Lower lobe of right lung (tissue), 2 donors: ENCODE measurements at regions not wholly inside any gene's neighbourhood (a gene's known extent, or its start where the extent isn't known, plus 50 kb on each side); places are given as distances from the start of the nearest gene placed in this dataset.

ENCODE experiments used
- ATAC-seq, 2 donors: fragments of 200-7000 bp; cut with Tn5 transposase; one replicate each; pipeline ENCODE4 v1.9.1; 2020 to 2022; ENCODE audit warnings: mild to moderate bottlenecking in 2 of 2, moderate library complexity in 2 of 2
- DNase-seq: peaks from one replicate; pipeline ENCODE4 v3.0.0-alpha.2; 2020
- H3K27ac ChIP-seq: fragments of 200-600 bp; one replicate; pipeline ENCODE4 v1.8.0; 2022
- H3K27me3 ChIP-seq: fragments of 200-600 bp; one replicate; pipeline ENCODE4 v1.8.0; 2022; ENCODE audit warnings: low read depth
- H3K36me3 ChIP-seq: fragments of 200-600 bp; one replicate; pipeline ENCODE4 v1.8.0; 2022; ENCODE audit warnings: mild to moderate bottlenecking
- H3K4me1 ChIP-seq: fragments of 200-600 bp; one replicate; pipeline ENCODE4 v1.8.0; 2022
- H3K4me3 ChIP-seq: fragments of 200-600 bp; one replicate; pipeline ENCODE4 v1.8.0; 2022; ENCODE audit warnings: mild to moderate bottlenecking
- H3K9me3 ChIP-seq: fragments of 200-600 bp; one replicate; pipeline ENCODE4 v1.8.0; 2022
- intact Hi-C: fragments of 100-400 bp; cut with DNase I; formaldehyde crosslinking; loops from one replicate; pipeline ENCODE4 v1.11.0; 2022
- TF ChIP-seq, protein P1 (sequence below): fragments of 200-600 bp; IDR thresholded peaks from one replicate; pipeline ENCODE4 v1.8.0; 2022; ENCODE audit warnings: antibody characterized with exemption, mild to moderate bottlenecking
- donor health status: DM: no; HTN: yes; CAD: no; lungs with severe emphysema.

- Histone ChIP-seq H3K9me3 (no peaks in the 10 kb centered on the region), H3K27ac (no peak overlapping the region), H3K27me3 (peaks cover 22% of the 10 kb centered on the region), H3K4me3 (no peak overlapping the region), H3K36me3 (no peaks in the 10 kb centered on the region), H3K4me1 (peaks cover 12% of the 10 kb centered on the region)
- TF ChIP-seq, protein P1, sequence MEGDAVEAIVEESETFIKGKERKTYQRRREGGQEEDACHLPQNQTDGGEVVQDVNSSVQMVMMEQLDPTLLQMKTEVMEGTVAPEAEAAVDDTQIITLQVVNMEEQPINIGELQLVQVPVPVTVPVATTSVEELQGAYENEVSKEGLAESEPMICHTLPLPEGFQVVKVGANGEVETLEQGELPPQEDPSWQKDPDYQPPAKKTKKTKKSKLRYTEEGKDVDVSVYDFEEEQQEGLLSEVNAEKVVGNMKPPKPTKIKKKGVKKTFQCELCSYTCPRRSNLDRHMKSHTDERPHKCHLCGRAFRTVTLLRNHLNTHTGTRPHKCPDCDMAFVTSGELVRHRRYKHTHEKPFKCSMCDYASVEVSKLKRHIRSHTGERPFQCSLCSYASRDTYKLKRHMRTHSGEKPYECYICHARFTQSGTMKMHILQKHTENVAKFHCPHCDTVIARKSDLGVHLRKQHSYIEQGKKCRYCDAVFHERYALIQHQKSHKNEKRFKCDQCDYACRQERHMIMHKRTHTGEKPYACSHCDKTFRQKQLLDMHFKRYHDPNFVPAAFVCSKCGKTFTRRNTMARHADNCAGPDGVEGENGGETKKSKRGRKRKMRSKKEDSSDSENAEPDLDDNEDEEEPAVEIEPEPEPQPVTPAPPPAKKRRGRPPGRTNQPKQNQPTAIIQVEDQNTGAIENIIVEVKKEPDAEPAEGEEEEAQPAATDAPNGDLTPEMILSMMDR = no peak
- ATAC-seq (no peak), DNase-seq (no peak)
- intact Hi-C loops = no loop called here
These were observed 138.1 kb upstream of the ZNF92 start for GRCh38 chr7:65235586-65235985.

DNA sequence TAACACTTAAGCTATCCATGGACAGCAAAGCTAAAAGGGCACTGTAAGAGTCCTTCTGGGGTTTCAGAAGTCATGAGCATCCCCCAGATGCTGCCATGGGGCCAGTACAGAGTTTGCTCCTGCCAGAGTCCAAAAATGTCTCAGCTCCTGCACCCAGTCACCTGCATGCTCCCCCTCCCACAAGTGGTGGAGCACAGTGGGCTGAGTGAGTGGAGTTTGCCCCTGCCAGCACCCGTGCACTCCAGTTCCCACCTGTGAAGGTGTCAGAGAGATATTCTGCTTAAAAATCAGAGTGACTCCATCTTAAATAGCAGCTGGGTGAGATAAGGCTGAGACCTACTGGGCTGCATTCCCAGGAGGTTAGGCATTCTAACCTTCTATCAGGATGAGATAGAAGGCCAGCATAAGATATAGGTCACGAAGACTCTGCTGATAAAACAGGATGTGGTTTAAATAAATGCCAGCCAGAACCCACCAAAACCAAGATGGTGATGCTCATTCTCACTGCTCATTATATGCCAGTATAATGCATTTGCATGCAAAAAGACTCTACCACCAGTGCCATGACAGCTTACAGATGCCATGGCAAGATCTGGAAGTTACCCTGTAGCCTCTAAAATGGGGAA lies 140.1 kb upstream of the ZNF92 start:
- H3K27me3 ChIP-seq = peaks cover 5% of the 10 kb centered on the region
- no peaks in the 10 kb centered on the region for H3K36me3 ChIP-seq
- no peak overlapping the region for H3K27ac ChIP-seq
- intact Hi-C loops = no loop called here
- H3K4me3 ChIP-seq = no peak overlapping the region
- DNase-seq (no peak), ATAC-seq (no peak)
- no peaks in the 10 kb centered on the region for H3K9me3 ChIP-seq
- TF ChIP-seq, protein P1 = no peak
- no peaks in the 10 kb centered on the region for H3K4me1 ChIP-seq

DNA sequence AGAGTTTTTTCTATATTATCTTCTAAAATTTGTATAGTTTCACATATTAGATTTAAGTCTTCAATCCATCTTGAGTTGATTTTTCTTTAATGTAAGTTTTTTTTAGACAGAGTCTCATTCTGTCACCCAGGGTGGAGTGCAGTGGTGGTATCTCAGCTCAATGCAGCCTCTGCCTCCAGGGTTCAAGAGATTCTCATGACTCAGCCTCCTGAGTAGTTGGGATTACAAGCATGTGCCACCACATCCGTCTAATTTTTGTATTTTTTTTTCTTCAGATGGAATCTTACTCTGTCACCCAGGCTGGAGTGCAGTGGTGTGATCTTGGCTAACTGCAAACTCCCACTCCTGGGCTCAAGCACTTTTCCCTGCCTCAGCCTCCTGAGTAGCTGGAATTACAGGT lies 143.4 kb upstream of the ZNF92 start:
- Histone ChIP-seq H3K4me1 (no peaks in the 10 kb centered on the region), H3K9me3 (no peaks in the 10 kb centered on the region), H3K36me3 (no peaks in the 10 kb centered on the region), H3K27me3 (no peaks in the 10 kb centered on the region), H3K4me3 (no peak overlapping the region), H3K27ac (no peak overlapping the region)
- TF ChIP-seq, protein P1 = no peak
- intact Hi-C loops = no loop called here
- no peak for ATAC-seq
- DNase-seq = no peak

GRCh38 chr7:65225422-65226006 lies 148.1 kb upstream of the ZNF92 start:
- Histone ChIP-seq H3K9me3 (no peaks in the 10 kb centered on the region), H3K27me3 (no peaks in the 10 kb centered on the region), H3K27ac (no peak overlapping the region), H3K4me3 (no peak overlapping the region), H3K4me1 (no peaks in the 10 kb centered on the region), H3K36me3 (no peaks in the 10 kb centered on the region)
- intact Hi-C loops = no loop called here
- ATAC-seq = no peak
- TF ChIP-seq, protein P1 = no peak
- no peak for DNase-seq

DNA sequence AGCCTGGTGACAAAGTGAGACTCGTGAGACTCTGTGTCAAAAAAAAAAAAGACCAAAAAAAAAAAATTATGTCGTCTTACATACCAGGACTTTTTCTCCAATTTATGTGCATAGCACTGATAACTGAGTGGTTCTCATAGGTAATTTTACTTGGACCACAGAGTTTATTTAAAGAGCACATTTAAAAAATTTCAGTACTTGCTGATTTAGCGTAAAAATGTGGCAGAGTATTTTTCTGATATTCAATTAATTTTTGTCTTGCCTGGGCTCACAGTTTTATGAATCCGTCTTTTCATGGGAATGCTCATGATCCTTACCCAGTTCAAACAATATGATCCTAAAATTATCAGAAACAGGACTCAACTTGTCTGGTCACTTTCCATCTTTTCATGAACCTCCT lies 151.0 kb upstream of the ZNF92 start:
- Histone ChIP-seq H3K27ac (no peak overlapping the region), H3K36me3 (no peaks in the 10 kb centered on the region), H3K9me3 (no peaks in the 10 kb centered on the region), H3K4me1 (no peaks in the 10 kb centered on the region), H3K27me3 (no peaks in the 10 kb centered on the region), H3K4me3 (no peak overlapping the region)
- DNase-seq (no peak), ATAC-seq (no peak)
- intact Hi-C loops = no loop called here
- TF ChIP-seq, protein P1 = no peak
